ENCODE measurements at regions not wholly inside any gene's neighbourhood (a gene's known extent, or its start where the extent isn't known, plus 50 kb on each side); places are given as distances from the start of the nearest gene placed in this dataset.

- TF ChIP-seq MYC (IDR thresholded peaks at IDR 0.05; ENCODE audit: borderline replicate concordance, low read length) (no peak), USF2 (IDR thresholded peaks at IDR 0.05) (no peak), RCOR1 (IDR thresholded peaks at IDR 0.05; ENCODE audit: low read depth, low read length) (no peak), RNF2 (IDR thresholded peaks at IDR 0.05; ENCODE audit: borderline replicate concordance, low read depth) (no peak), FOSL2 (IDR thresholded peaks at IDR 0.05) (no peak), FOSL2 (CRISPR knock-in tag; IDR thresholded peaks at IDR 0.05) (no peak), CTCF (IDR thresholded peaks at IDR 0.05) (no peak), POLR2A (IDR thresholded peaks at IDR 0.05; ENCODE audit: low read length) (no peak), EP300 (IDR thresholded peaks at IDR 0.05) (no peak)
Observed at GRCh38 chr21:35243171-35243570, 194.1 kb upstream of the RUNX1 start.

Data from A549 (cell line).